Right ventricle myocardium inferior (tissue), 1 donor: ENCODE measurements at regions not wholly inside any gene's neighbourhood (a gene's known extent, or its start where the extent isn't known, plus 50 kb on each side); places are given as distances from the start of the nearest gene placed in this dataset.
A peak's percentile ranks its signal among the peaks of the same experiment; 100 is the strongest.
"Not testable (repeated sequence)": the region's sequence is repeated elsewhere in the genome, so short reads cannot be mapped to it uniquely, and the experiment has no call there.

Experiments
- ATAC-seq: fragments of 200-7000 bp; cut with Tn5 transposase; one replicate; pipeline ENCODE4 v1.9.1; 2020; ENCODE audit warnings: mild to moderate bottlenecking, moderate library complexity
- DNase-seq: peaks from one replicate; pipeline ENCODE4 v3.0.0; 2021; ENCODE audit errors: missing footprints
- intact Hi-C: fragments of 100-400 bp; cut with DNase I; formaldehyde crosslinking; loops from one replicate; pipeline ENCODE4 v1.11.0; 2022
- donor health status: DM: no; HTN: yes; CAD: no; lungs with severe emphysema.

DNA sequence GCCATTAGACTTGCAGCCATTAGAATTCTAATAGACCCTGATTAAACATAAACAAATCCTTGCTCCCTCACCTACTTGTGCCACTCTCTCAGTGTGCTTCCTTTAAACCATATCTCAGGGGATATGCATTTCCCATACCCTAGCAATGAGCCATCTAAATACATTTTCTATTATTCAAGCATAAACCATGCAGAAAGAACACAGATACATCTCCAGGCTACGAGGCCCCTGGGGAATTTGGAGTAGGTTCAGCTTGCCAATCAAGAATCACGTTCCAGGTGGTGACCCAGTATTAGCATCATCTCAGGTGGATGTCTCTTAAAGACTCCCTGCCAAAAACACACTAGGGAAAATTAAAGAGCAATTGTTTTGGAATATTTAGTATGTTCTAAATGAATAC, 93.0 kb upstream of the CCL21 start:
- DNase-seq (no peak), ATAC-seq (no peak)
- intact Hi-C loops: no loop called here

- intact Hi-C loops: no loop called here
- DNase-seq (no peak), ATAC-seq (no peak)
Measured at GRCh38 chr9:34797367-34797766, 87.4 kb upstream of the CCL21 start.

DNA sequence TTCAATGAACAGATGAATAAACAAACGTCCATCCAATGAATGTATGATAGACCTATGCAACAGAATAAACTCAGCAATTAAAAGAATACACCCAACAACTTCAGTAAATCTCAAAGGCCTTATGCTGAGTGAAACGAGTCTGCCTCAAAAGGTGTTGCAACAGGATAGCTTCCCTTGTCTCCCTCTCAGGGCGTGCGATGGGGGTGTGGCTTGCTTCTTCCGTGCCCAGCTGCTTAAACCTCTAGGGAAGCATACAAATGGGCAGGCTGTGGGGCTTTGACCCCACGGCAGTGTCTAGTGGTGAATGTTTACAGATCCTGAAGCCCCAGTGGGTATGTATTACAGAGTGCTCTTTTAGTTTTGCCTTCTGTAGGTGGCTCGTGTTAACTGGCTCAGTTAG, 87.0 kb upstream of the CCL21 start:
- DNase-seq (no peak), ATAC-seq (no peak)
- intact Hi-C loops: no loop called here

DNA sequence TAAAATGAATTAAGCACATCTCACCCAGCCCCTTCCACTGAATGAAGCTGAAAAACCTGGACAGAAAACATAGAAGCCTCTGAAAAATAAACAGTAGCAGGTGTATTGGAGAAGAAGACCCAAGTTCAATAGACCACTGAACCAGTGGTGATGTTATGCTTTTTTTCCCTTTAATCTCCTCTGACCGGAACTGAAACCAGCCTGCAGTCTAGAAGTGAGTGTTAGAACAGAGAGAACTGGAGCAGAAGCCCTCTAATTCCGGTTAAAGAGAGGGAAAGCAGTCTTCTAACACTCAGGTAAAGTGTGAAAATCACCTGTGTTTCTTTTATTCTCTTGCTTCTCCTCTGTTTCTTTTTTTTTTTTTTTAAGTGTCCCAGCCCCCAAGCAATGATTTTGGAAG, 83.5 kb upstream of the CCL21 start:
- ATAC-seq (no peak), DNase-seq (no peak)
- intact Hi-C loops: no loop called here

GRCh38 chr9:34783951-34784487, 74.1 kb upstream of the CCL21 start:
- DNase-seq (no peak), ATAC-seq (no peak)
- intact Hi-C loops: no loop called here

- ATAC-seq (no peak), DNase-seq (no peak)
- intact Hi-C loops: no loop called here
Measured at GRCh38 chr9:34782372-34782771, 72.4 kb upstream of the CCL21 start.

- intact Hi-C loops: no loop called here
- no peak for DNase-seq
- no peak for ATAC-seq
Measured at GRCh38 chr9:34777666-34778065, 67.7 kb upstream of the CCL21 start.

DNA sequence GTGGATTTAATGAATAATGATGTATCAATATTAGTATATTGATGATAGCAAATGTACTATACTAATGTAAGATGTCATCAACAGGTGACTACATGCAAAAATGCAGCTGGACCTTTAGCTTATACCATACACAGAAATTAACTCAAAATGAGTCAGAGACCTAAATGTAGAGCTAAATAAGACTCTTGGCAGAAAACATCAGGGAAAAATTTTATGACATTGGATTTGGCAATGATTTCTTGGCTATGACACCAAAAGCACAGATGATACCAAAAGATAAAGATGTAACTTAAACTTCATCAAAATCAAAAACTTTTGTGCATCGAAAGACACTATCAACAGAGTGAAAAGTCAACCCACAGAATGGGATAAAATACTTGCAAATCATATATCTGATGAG, 64.0 kb upstream of the CCL21 start:
- DNase-seq: no peak
- intact Hi-C loops: no loop called here
- no peak for ATAC-seq

GRCh38 chr9:34773306-34773910, 63.5 kb upstream of the CCL21 start:
- no peak for DNase-seq
- no peak for ATAC-seq
- intact Hi-C loops: no loop called here

- no peak for DNase-seq
- intact Hi-C loops: no loop called here
- no peak for ATAC-seq
Measured at GRCh38 chr9:34771007-34771406, 61.1 kb upstream of the CCL21 start.

- intact Hi-C loops, DNase-seq, ATAC-seq: not testable (repeated sequence)
Measured at GRCh38 chr9:34767087-34767486, 57.2 kb upstream of the CCL21 start.

- intact Hi-C loops, DNase-seq: not testable (repeated sequence)
- ATAC-seq: peak; percentile 83
Measured at GRCh38 chr9:34760196-34761040, 50.5 kb upstream of the CCL21 start.
